ENCODE measurements at regions not wholly inside any gene's neighbourhood (a gene's known extent, or its start where the extent isn't known, plus 50 kb on each side); places are given as distances from the start of the nearest gene placed in this dataset.

GRCh38 chr5:68352166-68352565, 136.6 kb downstream of the PIK3R1 start:
- no peak for DNase-seq (ENCODE audit: low spot score)

- peak; percentile 18 for DNase-seq (ENCODE audit: low spot score)
Observed at GRCh38 chr5:68353605-68354004, 138.0 kb downstream of the PIK3R1 start.

GRCh38 chr5:68354315-68354714, 138.8 kb downstream of the PIK3R1 start:
- DNase-seq (ENCODE audit: low spot score), result no peak

- DNase-seq (ENCODE audit: low spot score), result no peak
Observed at GRCh38 chr5:68356216-68356615, 140.7 kb downstream of the PIK3R1 start.

- DNase-seq (ENCODE audit: low spot score), result no peak
Observed at GRCh38 chr5:68356623-68357022, 141.1 kb downstream of the PIK3R1 start.

GRCh38 chr5:68359699-68360098, 144.1 kb downstream of the PIK3R1 start:
- no peak for DNase-seq (ENCODE audit: low spot score)

- no peak for DNase-seq (ENCODE audit: low spot score)
Observed at GRCh38 chr5:68362331-68362730, 146.8 kb downstream of the PIK3R1 start.

- no peak for DNase-seq (ENCODE audit: low spot score)
Observed at GRCh38 chr5:68365889-68366288, 150.3 kb downstream of the PIK3R1 start.

GRCh38 chr5:68367287-68367686, 151.7 kb downstream of the PIK3R1 start:
- no peak for DNase-seq (ENCODE audit: low spot score)

GRCh38 chr5:68367717-68368116, 152.2 kb downstream of the PIK3R1 start:
- DNase-seq (ENCODE audit: low spot score), result no peak

GRCh38 chr5:68368311-68369022, 152.9 kb downstream of the PIK3R1 start:
- DNase-seq (ENCODE audit: low spot score), result peak; percentile 55

GRCh38 chr5:68369023-68369359, 153.4 kb downstream of the PIK3R1 start:
- peak; percentile 47 for DNase-seq (ENCODE audit: low spot score)

- no peak for DNase-seq (ENCODE audit: low spot score)
Observed at GRCh38 chr5:68369457-68370125, 154.0 kb downstream of the PIK3R1 start.

- no peak for DNase-seq (ENCODE audit: low spot score)
Observed at GRCh38 chr5:68370196-68370595, 154.6 kb downstream of the PIK3R1 start.

GRCh38 chr5:68371607-68372006, 156.1 kb downstream of the PIK3R1 start:
- DNase-seq (ENCODE audit: low spot score), result no peak

- DNase-seq (ENCODE audit: low spot score), result no peak
Observed at GRCh38 chr5:68372161-68372560, 156.6 kb downstream of the PIK3R1 start.

- no peak for DNase-seq (ENCODE audit: low spot score)
Observed at GRCh38 chr5:68373050-68373449, 157.5 kb downstream of the PIK3R1 start.

- no peak for DNase-seq (ENCODE audit: low spot score)
Observed at GRCh38 chr5:68374796-68375518, 159.4 kb downstream of the PIK3R1 start.

GRCh38 chr5:68375540-68375939, 160.0 kb downstream of the PIK3R1 start:
- no peak for DNase-seq (ENCODE audit: low spot score)

- DNase-seq (ENCODE audit: low spot score), result no peak
Observed at GRCh38 chr5:68376935-68377334, 161.4 kb downstream of the PIK3R1 start.

GRCh38 chr5:68377733-68378132, 162.2 kb downstream of the PIK3R1 start:
- no peak for DNase-seq (ENCODE audit: low spot score)

GRCh38 chr5:68378204-68378820, 162.8 kb downstream of the PIK3R1 start:
- DNase-seq (ENCODE audit: low spot score), result no peak
